ENCODE measurements at regions not wholly inside any gene's neighbourhood (a gene's known extent, or its start where the extent isn't known, plus 50 kb on each side); places are given as distances from the start of the nearest gene placed in this dataset.
"Not testable (repeated sequence)": the region's sequence is repeated elsewhere in the genome, so short reads cannot be mapped to it uniquely, and the experiment has no call there.

DNA sequence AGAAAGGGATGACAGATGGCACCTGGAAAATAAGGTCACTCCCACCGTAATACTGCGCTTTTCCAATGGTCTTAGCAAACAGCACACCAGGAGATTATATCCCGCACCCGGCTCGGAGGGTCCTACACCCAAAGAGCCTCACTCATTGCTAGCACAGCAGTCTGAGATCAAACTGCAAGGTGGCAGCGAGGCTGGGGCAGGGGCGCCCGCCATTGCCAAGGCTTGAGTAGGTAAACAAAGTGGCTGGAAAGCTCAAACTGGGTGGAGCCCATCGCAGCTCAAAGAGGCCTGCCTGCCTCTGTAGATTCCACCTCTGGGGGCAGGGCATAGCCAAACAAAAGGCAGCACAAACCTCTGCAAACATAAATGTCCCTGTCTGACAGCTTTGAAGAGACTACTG lies 953.8 kb upstream of the EPHA6 start:
- TF ChIP-seq EZH2 (IDR thresholded peaks at IDR 0.05); POLR2AphosphoS5 (IDR thresholded peaks at IDR 0.05; ENCODE audit: borderline replicate concordance, low read depth, low read length): not testable (repeated sequence)

Measured in SK-N-MC (cell line).